Stimulated activated CD4-positive, alpha-beta T cell treated with anti-CD3 and anti-CD28 coated beads, Interleukin-1b, Interleukin-23, amount 100 ng/mL, for 4 hours (primary cell): ENCODE measurements at regions not wholly inside any gene's neighbourhood (a gene's known extent, or its start where the extent isn't known, plus 50 kb on each side); places are given as distances from the start of the nearest gene placed in this dataset.
"Not testable (repeated sequence)": the region's sequence is repeated elsewhere in the genome, so short reads cannot be mapped to it uniquely, and the experiment has no call there.

ENCODE experiments used
- DNase-seq, 2 donors: peaks; one replicate each; pipeline ENCODE4 v3.0.0-alpha.2; 2020; ENCODE audit warnings: low read depth in 2 of 2

DNA sequence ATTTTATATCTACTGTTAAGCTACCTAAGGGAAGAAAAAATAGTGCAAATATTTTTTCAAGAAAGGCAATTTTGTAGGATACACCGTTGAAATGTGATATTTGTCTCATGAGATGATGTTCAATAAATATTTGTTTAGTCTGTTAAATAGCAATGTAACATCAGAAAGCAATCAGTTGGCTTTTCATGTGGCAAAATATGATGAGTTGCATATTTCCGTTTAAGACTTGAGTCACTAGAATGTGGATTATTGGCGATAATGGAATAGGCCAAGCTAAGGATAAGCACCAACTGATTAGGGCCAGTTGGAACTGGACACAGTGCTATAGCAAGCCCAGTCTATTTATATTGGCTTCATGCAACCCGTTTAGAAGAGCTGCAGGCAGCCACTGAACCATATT is 250.4 kb upstream of the SLC16A7 start:
- no peak for DNase-seq

- no peak for DNase-seq
These were observed 251.6 kb upstream of the SLC16A7 start for GRCh38 chr12:59344224-59344623.

GRCh38 chr12:59329462-59329861 is 266.4 kb upstream of the SLC16A7 start:
- DNase-seq = no peak

DNA sequence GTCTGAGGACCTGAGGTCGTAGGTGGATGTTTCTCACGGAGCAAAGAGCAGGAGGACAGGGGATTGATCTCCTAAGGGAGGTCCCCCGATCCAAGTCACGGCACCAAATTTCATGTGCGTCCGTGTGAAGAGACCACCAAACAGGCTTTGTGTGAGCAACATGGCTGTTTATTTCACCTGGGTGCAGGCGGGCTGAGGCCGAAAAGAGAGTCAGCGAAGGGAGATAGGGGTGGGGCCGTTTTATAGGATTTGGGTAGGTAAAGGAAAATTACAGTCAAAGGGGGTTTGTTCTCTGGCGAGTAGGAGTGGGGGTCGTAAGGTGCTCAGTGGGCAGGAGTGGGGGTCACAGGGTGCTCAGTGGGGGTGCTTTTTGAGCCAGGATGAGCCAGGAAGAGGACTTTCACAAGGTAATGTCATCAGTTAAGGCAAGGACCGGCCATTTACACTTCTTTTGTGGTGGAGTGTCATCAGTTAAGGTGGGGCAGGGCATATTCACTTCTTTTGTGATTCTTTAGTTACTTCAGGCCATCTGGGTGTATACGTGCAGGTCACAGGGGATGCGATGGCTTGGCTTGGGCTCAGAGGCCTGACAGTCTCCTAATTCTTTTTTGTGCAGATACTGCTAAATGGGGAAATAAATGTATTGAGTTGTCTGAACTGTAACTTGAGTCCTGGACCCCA is 267.3 kb upstream of the SLC16A7 start:
- not testable (repeated sequence) for DNase-seq

DNA sequence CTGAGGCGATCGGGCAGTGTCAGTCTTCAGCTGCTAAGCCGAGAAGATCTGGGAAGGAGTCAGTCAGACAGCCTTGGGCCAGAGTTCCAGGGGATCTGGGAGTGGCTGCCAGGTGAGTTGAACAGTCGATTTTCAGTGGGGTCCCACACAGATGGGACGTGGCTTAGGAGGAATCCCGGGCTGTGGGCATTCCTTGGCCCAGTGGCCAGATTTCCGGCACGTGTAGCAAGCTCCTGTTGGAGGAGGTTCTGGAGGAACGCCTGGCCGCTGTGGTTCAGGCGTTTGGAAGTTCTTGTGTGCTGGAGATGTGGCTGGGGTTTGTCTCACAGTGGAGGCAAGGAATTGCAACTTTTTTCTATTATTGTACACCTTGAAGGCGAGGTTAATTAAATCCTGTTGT is 269.4 kb upstream of the SLC16A7 start:
- DNase-seq = not testable (repeated sequence)

DNA sequence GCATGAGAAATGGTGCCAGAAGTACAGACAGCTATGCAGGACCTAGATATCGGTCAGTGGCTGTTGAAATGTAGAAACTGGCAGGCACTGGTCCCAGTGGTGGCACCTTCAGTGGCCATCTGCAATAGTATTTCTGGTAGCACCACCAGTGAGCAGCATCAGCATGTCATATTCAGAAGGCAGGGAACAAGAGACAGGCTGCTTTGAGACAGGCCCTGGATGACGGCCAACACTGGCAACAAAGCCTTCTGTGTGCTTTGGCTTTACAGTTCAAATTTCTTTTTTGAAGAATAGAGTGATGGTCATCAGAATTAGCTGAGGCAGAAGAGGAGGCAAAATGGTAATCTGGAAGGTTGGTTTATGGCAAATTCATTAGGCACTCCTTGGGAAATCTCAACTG is 273.4 kb upstream of the SLC16A7 start:
- no peak for DNase-seq

- DNase-seq = no peak
These were observed 274.6 kb upstream of the SLC16A7 start for GRCh38 chr12:59321278-59321677.

DNA sequence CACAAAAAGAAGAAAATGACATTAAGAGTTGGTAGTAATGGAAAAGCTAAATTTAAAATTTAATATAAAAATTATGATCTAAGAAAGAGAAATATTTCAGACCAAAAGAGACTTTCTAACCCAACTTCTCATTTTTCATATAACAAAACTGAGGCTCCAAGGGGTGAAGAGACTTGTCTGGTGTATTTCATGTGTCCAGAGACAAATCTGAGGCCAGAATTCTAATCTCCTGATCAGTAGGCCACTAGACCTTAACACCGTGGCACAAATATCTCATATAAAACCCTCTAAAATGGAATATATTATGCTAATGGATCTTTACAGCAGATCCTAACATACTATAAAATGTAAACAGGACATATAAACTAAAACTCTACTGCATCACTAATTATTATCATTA is 275.7 kb upstream of the SLC16A7 start:
- no peak for DNase-seq

DNA sequence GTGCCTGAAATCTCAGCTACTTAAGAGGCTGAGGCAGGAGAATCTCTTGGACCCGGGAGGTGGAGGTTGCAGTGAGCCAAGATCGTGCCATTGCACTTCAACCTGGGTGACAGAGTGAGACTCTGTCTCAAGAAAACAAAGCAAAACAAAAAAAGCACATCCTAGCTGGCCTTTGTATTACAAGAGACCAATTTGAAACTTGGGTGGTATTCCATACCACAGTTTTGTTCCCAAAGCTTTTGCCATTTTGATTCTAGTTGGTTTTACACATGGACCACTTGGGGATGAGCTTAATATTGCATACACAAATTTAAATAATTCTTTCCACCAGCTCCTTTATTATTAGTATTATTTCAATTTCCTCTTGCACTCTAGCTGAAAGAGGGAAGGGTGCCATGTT is 276.9 kb upstream of the SLC16A7 start:
- DNase-seq = no peak

DNA sequence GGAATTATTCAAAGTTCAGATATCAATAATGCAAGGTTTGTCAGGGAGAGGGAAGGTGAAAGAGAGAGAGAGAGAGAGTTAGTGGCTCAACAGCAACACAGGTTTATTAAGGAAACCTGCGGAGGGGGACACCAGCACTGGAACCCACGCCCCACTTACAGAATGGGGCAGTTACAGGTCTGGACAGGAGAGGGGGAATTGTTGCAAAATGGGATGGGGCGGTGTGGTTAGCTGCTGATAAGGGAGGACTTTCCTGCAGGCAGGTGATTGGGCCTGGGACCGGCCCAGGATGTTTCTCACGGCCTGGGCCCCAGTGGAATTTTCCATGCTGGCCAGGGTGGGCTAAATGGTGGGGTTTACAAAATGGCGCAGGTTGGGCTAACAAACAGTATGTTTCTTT is 278.2 kb upstream of the SLC16A7 start:
- DNase-seq = no peak

GRCh38 chr12:59316938-59317337 is 278.9 kb upstream of the SLC16A7 start:
- DNase-seq = no peak

GRCh38 chr12:59316354-59316753 is 279.5 kb upstream of the SLC16A7 start:
- DNase-seq = not testable (repeated sequence)

DNA sequence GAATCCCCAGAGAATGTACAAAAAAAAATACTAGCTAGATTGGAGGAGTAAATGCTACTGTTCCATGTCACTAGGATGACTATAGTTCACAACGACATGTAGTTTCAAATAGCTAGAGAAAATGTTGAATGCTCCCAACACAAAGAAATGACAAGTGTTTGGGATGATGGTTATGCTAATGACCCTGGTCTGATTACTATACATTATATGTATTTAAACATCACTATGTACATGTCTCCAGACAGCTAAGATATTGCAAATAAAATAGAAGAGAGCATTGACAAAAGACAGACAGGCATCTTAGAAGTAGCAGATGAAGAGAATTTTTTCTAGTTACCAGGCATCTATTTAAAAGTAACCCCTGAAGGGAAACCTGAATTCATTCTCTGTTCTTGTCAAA is 281.6 kb upstream of the SLC16A7 start:
- DNase-seq = no peak

DNA sequence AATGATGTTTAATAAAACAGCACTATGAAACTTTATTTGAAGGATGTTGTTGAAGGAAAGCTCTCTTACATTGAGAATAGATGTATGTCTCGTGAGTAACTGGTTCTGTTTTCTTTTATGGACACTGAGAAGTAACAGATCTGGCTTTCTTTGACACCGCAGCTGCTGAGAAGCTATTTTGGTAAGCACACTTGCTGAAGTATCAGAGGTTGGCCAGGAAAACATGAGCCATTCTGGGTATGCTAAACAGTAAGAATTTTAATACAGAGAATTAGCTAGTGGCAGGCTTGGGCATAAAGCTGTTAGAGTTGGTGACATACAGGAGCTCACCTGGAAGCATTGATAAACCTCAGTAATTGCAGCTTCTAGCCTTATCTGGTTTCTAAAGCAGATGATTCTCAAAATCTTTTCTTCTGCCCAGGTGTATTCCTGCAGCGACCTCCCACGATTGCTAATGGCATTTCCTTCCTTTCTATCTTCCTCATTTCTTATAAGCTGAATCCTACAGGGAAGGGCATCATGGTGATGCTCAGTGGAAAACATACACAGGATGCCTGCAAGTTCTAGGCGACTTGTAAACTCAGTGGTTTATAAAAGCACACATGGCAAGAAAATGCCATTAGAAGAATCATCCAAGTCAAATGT is 291.6 kb upstream of the SLC16A7 start:
- DNase-seq = no peak

DNA sequence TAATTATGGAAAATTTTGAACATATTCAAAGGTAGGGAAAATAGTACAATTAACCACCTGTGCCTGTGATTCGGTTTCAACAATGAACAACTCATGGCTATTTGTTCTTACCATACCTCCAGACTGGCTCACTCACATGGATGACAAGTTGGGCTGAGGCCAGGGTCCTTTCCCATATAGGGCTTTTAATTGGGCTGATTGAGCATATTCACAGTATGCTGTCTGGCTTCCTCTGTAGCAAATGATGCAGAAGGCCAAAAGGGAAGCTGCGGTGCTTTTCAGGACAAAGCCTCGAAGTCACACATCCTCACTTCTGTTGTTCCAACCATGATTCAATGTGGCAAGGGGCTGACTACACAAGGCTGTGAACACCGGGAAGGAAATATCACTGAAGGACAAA is 297.5 kb upstream of the SLC16A7 start:
- no peak for DNase-seq

- DNase-seq = no peak
These were observed 301.6 kb upstream of the SLC16A7 start for GRCh38 chr12:59294221-59294620.

DNA sequence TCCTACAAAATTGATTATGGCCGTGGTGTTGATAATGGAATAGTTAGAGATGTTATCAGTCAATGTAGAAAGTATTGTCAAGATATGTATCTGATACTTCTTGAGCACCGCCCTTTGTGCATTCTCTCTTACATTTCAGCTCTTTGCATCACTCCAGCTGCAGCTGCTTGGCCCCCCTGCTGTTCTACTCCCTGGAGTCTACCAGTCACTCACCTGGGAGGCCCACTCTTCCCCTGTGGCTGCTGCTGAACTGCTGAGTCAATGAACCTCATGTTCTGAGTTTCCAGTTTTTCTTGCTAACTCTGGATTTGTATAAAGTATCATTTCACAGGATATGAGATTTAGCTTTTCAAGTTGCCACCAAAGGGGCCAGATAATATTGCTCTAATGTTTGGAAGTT is 312.8 kb upstream of the SLC16A7 start:
- no peak for DNase-seq

DNA sequence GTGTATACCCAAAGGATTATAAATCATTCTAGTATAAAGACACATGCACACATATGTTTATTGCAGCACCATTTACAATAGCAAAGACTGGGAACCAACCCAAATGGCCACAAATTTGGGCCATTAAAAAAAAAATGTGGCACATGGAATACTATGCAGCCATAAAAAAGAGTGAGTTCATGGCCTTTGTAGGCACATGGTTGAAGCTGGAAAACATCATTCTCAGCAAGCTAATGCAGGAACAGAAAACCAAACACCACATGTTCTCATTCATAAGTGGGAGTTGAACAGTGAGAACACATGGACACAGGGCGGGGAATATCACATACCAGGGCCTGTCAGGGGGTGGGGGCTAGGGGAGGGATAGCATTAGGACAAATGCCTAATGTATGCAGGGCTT is 322.3 kb upstream of the SLC16A7 start:
- not testable (repeated sequence) for DNase-seq

GRCh38 chr12:59268295-59268809 is 327.5 kb upstream of the SLC16A7 start:
- DNase-seq = no peak

- no peak for DNase-seq
These were observed 335.6 kb upstream of the SLC16A7 start for GRCh38 chr12:59260202-59260601.

DNA sequence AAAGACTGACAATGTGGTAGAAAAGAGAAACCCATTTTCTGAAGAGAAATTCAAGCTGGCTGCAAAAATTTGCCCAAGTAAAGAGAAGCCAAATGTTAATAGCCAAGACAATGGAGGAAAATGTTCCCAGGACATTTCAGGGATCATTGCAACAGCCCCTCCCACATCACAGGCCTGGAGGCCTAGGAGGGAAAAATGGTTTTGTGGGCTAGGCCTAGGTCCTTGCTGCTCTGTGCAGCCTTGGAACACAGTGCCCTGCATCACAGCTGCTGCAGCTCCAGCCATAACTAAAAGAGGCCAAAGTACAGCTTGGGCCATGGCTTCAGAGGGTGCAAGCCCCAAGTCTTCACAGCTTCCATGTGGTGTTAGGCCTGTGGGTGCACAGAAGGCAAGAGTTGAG is 332.4 kb upstream of the LRIG3 start:
- no peak for DNase-seq

DNA sequence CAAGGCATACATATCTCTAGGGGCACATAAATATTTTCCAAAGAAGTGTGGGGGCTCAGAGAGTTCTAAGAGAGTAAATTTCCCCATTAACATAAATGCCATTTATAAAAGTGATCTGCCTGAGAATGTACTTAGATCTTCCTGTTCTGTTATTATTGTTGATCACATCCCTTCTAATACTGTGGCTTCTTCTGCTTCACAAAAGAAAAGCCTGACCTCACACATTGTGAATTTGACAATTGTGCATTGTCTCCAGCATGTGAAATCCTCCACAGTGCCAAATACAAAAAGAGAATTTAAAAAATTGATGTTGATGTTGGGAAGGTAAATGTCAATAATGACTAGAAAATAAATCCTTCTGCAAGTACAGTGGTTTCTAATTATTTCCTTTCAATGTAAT is 330.5 kb upstream of the LRIG3 start:
- DNase-seq = no peak

GRCh38 chr12:59240048-59240447 is 319.7 kb upstream of the LRIG3 start:
- DNase-seq = no peak

DNA sequence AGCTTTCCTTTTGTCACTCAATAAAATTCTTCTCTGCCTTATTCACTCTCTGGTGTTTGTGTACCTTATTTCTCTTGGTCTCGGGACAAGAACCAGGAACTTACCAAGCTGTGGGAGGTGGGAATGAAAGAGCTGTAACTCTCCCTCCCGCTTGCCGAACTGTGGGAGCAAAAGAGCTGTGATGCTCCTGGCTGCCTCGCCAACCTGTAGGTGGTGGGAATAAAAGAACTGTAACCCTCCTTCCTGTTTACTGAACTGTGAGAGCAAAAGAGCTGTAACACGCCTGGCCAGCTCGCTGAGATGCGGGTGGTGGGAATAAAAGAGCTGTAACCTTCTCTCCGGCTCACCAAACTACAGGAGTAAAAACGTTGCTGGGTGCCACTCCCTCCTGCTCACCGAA is 314.1 kb upstream of the LRIG3 start:
- DNase-seq = no peak
